ENCODE measurements at regions not wholly inside any gene's neighbourhood (a gene's known extent, or its start where the extent isn't known, plus 50 kb on each side); places are given as distances from the start of the nearest gene placed in this dataset.
A peak's percentile ranks its signal among the peaks of the same experiment; 100 is the strongest.

- Histone ChIP-seq H3K4me1 (ENCODE audit: control insufficient read depth, insufficient read depth, low read length) (no peaks in the 10 kb centered on the region), H3K27ac (ENCODE audit: low read length) (no peak overlapping the region), H3K9me3 (replicated peaks; ENCODE audit: control insufficient read depth, low read depth, low read length) (no peaks in the 10 kb centered on the region), H3K36me3 (ENCODE audit: control insufficient read depth, insufficient read depth, low read length) (no peaks in the 10 kb centered on the region), H3K4me3 (ENCODE audit: low read length) (no peak overlapping the region), H3K27me3 (ENCODE audit: control insufficient read depth, insufficient read depth, low read length) (no peaks in the 10 kb centered on the region)
- WGBS (ENCODE audit: insufficient coverage): 89% methylated on average over 3 of the region's 4 CpGs
- DNase-seq: no peak
Observed at GRCh38 chr7:142422621-142423020, 164.8 kb upstream of the PRSS58 start.

GRCh38 chr7:142420554-142421362 lies 162.9 kb upstream of the PRSS58 start:
- no peak for DNase-seq
- H3K27me3 ChIP-seq (ENCODE audit: control insufficient read depth, insufficient read depth, low read length): no peaks in the 10 kb centered on the region
- no peak overlapping the region for H3K4me3 ChIP-seq (ENCODE audit: low read length)
- H3K4me1 ChIP-seq (ENCODE audit: control insufficient read depth, insufficient read depth, low read length): no peaks in the 10 kb centered on the region
- H3K36me3 ChIP-seq (ENCODE audit: control insufficient read depth, insufficient read depth, low read length): no peaks in the 10 kb centered on the region
- 71% methylated on average over 5 of the region's 5 CpGs for WGBS (ENCODE audit: insufficient coverage)
- H3K9me3 ChIP-seq (replicated peaks; ENCODE audit: control insufficient read depth, low read depth, low read length): no peaks in the 10 kb centered on the region
- no peak overlapping the region for H3K27ac ChIP-seq (ENCODE audit: low read length)

- Histone ChIP-seq H3K4me1 (ENCODE audit: control insufficient read depth, insufficient read depth, low read length) (no peaks in the 10 kb centered on the region), H3K27me3 (ENCODE audit: control insufficient read depth, insufficient read depth, low read length) (no peaks in the 10 kb centered on the region), H3K4me3 (ENCODE audit: low read length) (no peak overlapping the region), H3K36me3 (ENCODE audit: control insufficient read depth, insufficient read depth, low read length) (no peaks in the 10 kb centered on the region), H3K27ac (ENCODE audit: low read length) (no peak overlapping the region), H3K9me3 (replicated peaks; ENCODE audit: control insufficient read depth, low read depth, low read length) (no peaks in the 10 kb centered on the region)
- no peak for DNase-seq
- 17% methylated on average over 1 of the region's 4 CpGs for WGBS (ENCODE audit: insufficient coverage)
Observed at GRCh38 chr7:142418326-142418725, 160.5 kb upstream of the PRSS58 start.

- Histone ChIP-seq H3K27me3 (ENCODE audit: control insufficient read depth, insufficient read depth, low read length) (no peaks in the 10 kb centered on the region), H3K36me3 (ENCODE audit: control insufficient read depth, insufficient read depth, low read length) (no peaks in the 10 kb centered on the region), H3K9me3 (replicated peaks; ENCODE audit: control insufficient read depth, low read depth, low read length) (no peaks in the 10 kb centered on the region), H3K4me3 (ENCODE audit: low read length) (no peak overlapping the region), H3K4me1 (ENCODE audit: control insufficient read depth, insufficient read depth, low read length) (no peaks in the 10 kb centered on the region), H3K27ac (ENCODE audit: low read length) (no peak overlapping the region)
- 100% methylated on average over 2 of the region's 4 CpGs for WGBS (ENCODE audit: insufficient coverage)
- DNase-seq: no peak
Observed at GRCh38 chr7:142414915-142415314, 157.1 kb upstream of the PRSS58 start.

- Histone ChIP-seq H3K9me3 (replicated peaks; ENCODE audit: control insufficient read depth, low read depth, low read length) (no peaks in the 10 kb centered on the region), H3K27ac (ENCODE audit: low read length) (no peak overlapping the region), H3K4me3 (ENCODE audit: low read length) (no peak overlapping the region), H3K36me3 (ENCODE audit: control insufficient read depth, insufficient read depth, low read length) (no peaks in the 10 kb centered on the region), H3K27me3 (ENCODE audit: control insufficient read depth, insufficient read depth, low read length) (no peaks in the 10 kb centered on the region), H3K4me1 (ENCODE audit: control insufficient read depth, insufficient read depth, low read length) (no peaks in the 10 kb centered on the region)
- no peak for DNase-seq
- WGBS (ENCODE audit: insufficient coverage): 89% methylated on average over 2 of the region's 3 CpGs
Observed at GRCh38 chr7:142414135-142414534, 156.3 kb upstream of the PRSS58 start.

- Histone ChIP-seq H3K27me3 (ENCODE audit: control insufficient read depth, insufficient read depth, low read length) (no peaks in the 10 kb centered on the region), H3K36me3 (ENCODE audit: control insufficient read depth, insufficient read depth, low read length) (no peaks in the 10 kb centered on the region), H3K9me3 (replicated peaks; ENCODE audit: control insufficient read depth, low read depth, low read length) (no peaks in the 10 kb centered on the region), H3K27ac (ENCODE audit: low read length) (no peak overlapping the region), H3K4me3 (ENCODE audit: low read length) (no peak overlapping the region), H3K4me1 (ENCODE audit: control insufficient read depth, insufficient read depth, low read length) (peaks cover 4% of the 10 kb centered on the region)
- 89% methylated on average over 2 of the region's 4 CpGs for WGBS (ENCODE audit: insufficient coverage)
- no peak for DNase-seq
Observed at GRCh38 chr7:142413280-142414000, 155.6 kb upstream of the PRSS58 start.

- Histone ChIP-seq H3K4me1 (ENCODE audit: control insufficient read depth, insufficient read depth, low read length) (peaks cover 4% of the 10 kb centered on the region), H3K36me3 (ENCODE audit: control insufficient read depth, insufficient read depth, low read length) (no peaks in the 10 kb centered on the region), H3K4me3 (ENCODE audit: low read length) (no peak overlapping the region), H3K27ac (ENCODE audit: low read length) (no peak overlapping the region), H3K9me3 (replicated peaks; ENCODE audit: control insufficient read depth, low read depth, low read length) (no peaks in the 10 kb centered on the region), H3K27me3 (ENCODE audit: control insufficient read depth, insufficient read depth, low read length) (no peaks in the 10 kb centered on the region)
- 69% methylated on average over 1 of the region's 2 CpGs for WGBS (ENCODE audit: insufficient coverage)
- DNase-seq: no peak
Observed at GRCh38 chr7:142412551-142413193, 154.8 kb upstream of the PRSS58 start.

GRCh38 chr7:142409471-142409870 lies 151.6 kb upstream of the PRSS58 start:
- no peaks in the 10 kb centered on the region for H3K9me3 ChIP-seq (replicated peaks; ENCODE audit: control insufficient read depth, low read depth, low read length)
- H3K4me3 ChIP-seq (ENCODE audit: low read length): no peak overlapping the region
- no peak overlapping the region for H3K27ac ChIP-seq (ENCODE audit: low read length)
- H3K27me3 ChIP-seq (ENCODE audit: control insufficient read depth, insufficient read depth, low read length): no peaks in the 10 kb centered on the region
- DNase-seq: no peak
- H3K36me3 ChIP-seq (ENCODE audit: control insufficient read depth, insufficient read depth, low read length): no peaks in the 10 kb centered on the region
- H3K4me1 ChIP-seq (ENCODE audit: control insufficient read depth, insufficient read depth, low read length): peaks cover 6% of the 10 kb centered on the region

GRCh38 chr7:142408794-142409193 lies 150.9 kb upstream of the PRSS58 start:
- Histone ChIP-seq H3K27ac (ENCODE audit: low read length) (no peak overlapping the region), H3K36me3 (ENCODE audit: control insufficient read depth, insufficient read depth, low read length) (no peaks in the 10 kb centered on the region), H3K4me3 (ENCODE audit: low read length) (no peak overlapping the region)

GRCh38 chr7:142407939-142408570 lies 150.2 kb upstream of the PRSS58 start:
- Histone ChIP-seq H3K4me3 (ENCODE audit: low read length) (no peak overlapping the region), H3K4me1 (ENCODE audit: control insufficient read depth, insufficient read depth, low read length) (peaks cover 6% of the 10 kb centered on the region), H3K36me3 (ENCODE audit: control insufficient read depth, insufficient read depth, low read length) (no peaks in the 10 kb centered on the region), H3K27ac (ENCODE audit: low read length) (peak overlapping the region; percentile 56), H3K27me3 (ENCODE audit: control insufficient read depth, insufficient read depth, low read length) (no peaks in the 10 kb centered on the region), H3K9me3 (replicated peaks; ENCODE audit: control insufficient read depth, low read depth, low read length) (no peaks in the 10 kb centered on the region)
- DNase-seq: peak; percentile 61
- no CpG with 5 or more reads among the region's 8 CpGs for WGBS (ENCODE audit: insufficient coverage)

More at GRCh38 chr7:142408794-142409193, 150.9 kb upstream of the PRSS58 start:
- H3K9me3 ChIP-seq (replicated peaks; ENCODE audit: control insufficient read depth, low read depth, low read length): no peaks in the 10 kb centered on the region
- peaks cover 6% of the 10 kb centered on the region for H3K4me1 ChIP-seq (ENCODE audit: control insufficient read depth, insufficient read depth, low read length)
- H3K27me3 ChIP-seq (ENCODE audit: control insufficient read depth, insufficient read depth, low read length): no peaks in the 10 kb centered on the region
- no peak for DNase-seq

Data from muscle of leg (tissue), 3 donors.